ENCODE measurements at regions not wholly inside any gene's neighbourhood (a gene's known extent, or its start where the extent isn't known, plus 50 kb on each side); places are given as distances from the start of the nearest gene placed in this dataset.

- no peaks in the 10 kb centered on the region for H3K79me2 ChIP-seq (ENCODE audit: insufficient read depth, low read length)
- H3K18ac ChIP-seq (ENCODE audit: insufficient read length, low read depth, low read length) = no peak overlapping the region
- WGBS (ENCODE audit: extremely low coverage, insufficient read length, low lambda C conversion rate) = no CpG with 5 or more reads among the region's 2 CpGs
- H3K4me2 ChIP-seq (ENCODE audit: insufficient read depth, insufficient read length, low read length) = no peak overlapping the region
- H3K4me3 Mint-ChIP-seq = no peak overlapping the region
- H3K56ac ChIP-seq (ENCODE audit: insufficient read length, low read depth, low read length) = no peak overlapping the region
- no peaks in the 10 kb centered on the region for H3K79me1 ChIP-seq (ENCODE audit: insufficient read depth, low read depth, low read length, poor library complexity, severe bottlenecking)
- no peaks in the 10 kb centered on the region for H3K9me3 Mint-ChIP-seq
- TF ChIP-seq, protein P1, sequence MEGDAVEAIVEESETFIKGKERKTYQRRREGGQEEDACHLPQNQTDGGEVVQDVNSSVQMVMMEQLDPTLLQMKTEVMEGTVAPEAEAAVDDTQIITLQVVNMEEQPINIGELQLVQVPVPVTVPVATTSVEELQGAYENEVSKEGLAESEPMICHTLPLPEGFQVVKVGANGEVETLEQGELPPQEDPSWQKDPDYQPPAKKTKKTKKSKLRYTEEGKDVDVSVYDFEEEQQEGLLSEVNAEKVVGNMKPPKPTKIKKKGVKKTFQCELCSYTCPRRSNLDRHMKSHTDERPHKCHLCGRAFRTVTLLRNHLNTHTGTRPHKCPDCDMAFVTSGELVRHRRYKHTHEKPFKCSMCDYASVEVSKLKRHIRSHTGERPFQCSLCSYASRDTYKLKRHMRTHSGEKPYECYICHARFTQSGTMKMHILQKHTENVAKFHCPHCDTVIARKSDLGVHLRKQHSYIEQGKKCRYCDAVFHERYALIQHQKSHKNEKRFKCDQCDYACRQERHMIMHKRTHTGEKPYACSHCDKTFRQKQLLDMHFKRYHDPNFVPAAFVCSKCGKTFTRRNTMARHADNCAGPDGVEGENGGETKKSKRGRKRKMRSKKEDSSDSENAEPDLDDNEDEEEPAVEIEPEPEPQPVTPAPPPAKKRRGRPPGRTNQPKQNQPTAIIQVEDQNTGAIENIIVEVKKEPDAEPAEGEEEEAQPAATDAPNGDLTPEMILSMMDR (conservative IDR thresholded peaks at IDR 0.05) = no peak
- H2BK12ac ChIP-seq (ENCODE audit: insufficient read length, low read depth, low read length) = no peak overlapping the region
- H3K27ac ChIP-seq (ENCODE audit: insufficient read length, low read depth, low read length) = no peak overlapping the region
- no peak overlapping the region for H2AFZ ChIP-seq (ENCODE audit: low read length)
- no peak overlapping the region for H2BK20ac ChIP-seq (ENCODE audit: low read depth, low read length, poor library complexity, severe bottlenecking)
- no peak overlapping the region for H3K9ac ChIP-seq (ENCODE audit: extremely low read depth, insufficient read length, low read length)
- no peaks in the 10 kb centered on the region for H3K23me2 ChIP-seq (ENCODE audit: insufficient read length, low read depth, low read length, poor library complexity, severe bottlenecking)
- H2BK5ac ChIP-seq (ENCODE audit: insufficient read length, low read length) = no peak overlapping the region
- H4K8ac ChIP-seq (replicated peaks; ENCODE audit: insufficient read length, low read depth, low read length) = no peak overlapping the region
- H2AK5ac ChIP-seq (ENCODE audit: insufficient read length, low read length) = no peak overlapping the region
- H3K23ac ChIP-seq (ENCODE audit: insufficient read length, low read depth, low read length) = no peak overlapping the region
- H3K4me1 Mint-ChIP-seq = peaks cover 3 to 8% of the 10 kb centered on the region in 2 experiments; a peak in 3 of 4 replicates
- no peak overlapping the region for H4K91ac ChIP-seq (ENCODE audit: insufficient read length, low read depth, low read length)
- no peak overlapping the region for H3K14ac ChIP-seq (ENCODE audit: insufficient read depth, low read length)
- DNase-seq = no peak
- H3K27ac Mint-ChIP-seq = peak overlapping the region in 2 of 3 experiments; percentile 6 to 8; a peak in 4 of 7 replicates
- no peaks in the 10 kb centered on the region for H3K9me3 ChIP-seq (ENCODE audit: control insufficient read depth, low read depth, low read length)
- no peak overlapping the region for H3T11ph ChIP-seq (ENCODE audit: low read length)
- H3K4me1 ChIP-seq (ENCODE audit: insufficient read depth, low read length) = no peaks in the 10 kb centered on the region
- no peaks in the 10 kb centered on the region for H3K27me3 ChIP-seq (ENCODE audit: insufficient read depth, low read length)
- no peaks in the 10 kb centered on the region for H3K27me3 Mint-ChIP-seq (ENCODE audit: low read depth)
- no peaks in the 10 kb centered on the region for H4K20me1 ChIP-seq (ENCODE audit: control insufficient read depth, insufficient read depth, insufficient read length)
- no peak overlapping the region for H2BK120ac ChIP-seq (ENCODE audit: low read depth, low read length, poor library complexity, severe bottlenecking)
- no peak overlapping the region for H3K4ac ChIP-seq (ENCODE audit: low read depth, low read length)
- no peaks in the 10 kb centered on the region for H3K36me3 Mint-ChIP-seq (ENCODE audit: insufficient read depth in 1 of 3, low read depth in 3 of 3)
- H4K5ac ChIP-seq (ENCODE audit: insufficient read length, low read depth, low read length) = no peak overlapping the region
- H2BK15ac ChIP-seq (ENCODE audit: low read depth, low read length) = no peak overlapping the region
Observed at GRCh38 chr2:144215701-144216675, 303.9 kb downstream of the ZEB2 start.

All from H9 (cell line).